GM12878 (cell line): ENCODE measurements at regions not wholly inside any gene's neighbourhood (a gene's known extent, or its start where the extent isn't known, plus 50 kb on each side); places are given as distances from the start of the nearest gene placed in this dataset.

Experiments
- CBX3 ChIP-seq: fragments of 200-600 bp; sonication (generic); IDR thresholded peaks from 2 replicates; pipeline ENCODE4 v1.6.1; 2016; ENCODE audit warnings: low read depth, borderline replicate concordance
- CREB1 ChIP-seq: IDR thresholded peaks from 2 replicates; pipeline ENCODE4 v1.6.1; 2012; ENCODE audit warnings: low read depth, mild to moderate bottlenecking, inconsistent platforms
- E2F4 ChIP-seq: IDR thresholded peaks from 2 replicates; pipeline ENCODE4 v1.6.1; 2012; ENCODE audit warnings: low read depth, low read length, improper control_type of control experiment
- E4F1 ChIP-seq: fragments of 450-650 bp; IDR thresholded peaks from 2 replicates; pipeline ENCODE4 v1.6.1; 2018; ENCODE audit warnings: borderline replicate concordance, mild to moderate bottlenecking; ENCODE audit not compliant: partially characterized antibody
- EED ChIP-seq: sonication (generic); IDR thresholded peaks from 2 replicates; pipeline ENCODE4 v1.6.1; 2016; ENCODE audit warnings: antibody characterized with exemption, low read depth
- MLLT1 ChIP-seq: fragments of 450-650 bp; IDR thresholded peaks from 2 replicates; pipeline ENCODE4 v1.6.1; 2016; ENCODE audit warnings: mild to moderate bottlenecking
- PRDM15 ChIP-seq: fragments of 450-650 bp; formaldehyde crosslinking; IDR thresholded peaks from 2 replicates; pipeline ENCODE4 v1.4.0; 2020; ENCODE audit warnings: mild to moderate bottlenecking, moderate library complexity
- RELA ChIP-seq: fragments of 450-650 bp; IDR thresholded peaks from 2 replicates; pipeline ENCODE4 v1.8.0; 2014; ENCODE audit warnings: borderline replicate concordance; ENCODE audit not compliant: partially characterized antibody
- RUNX3 ChIP-seq: IDR thresholded peaks from 2 replicates; pipeline ENCODE4 v1.6.1; 2012; ENCODE audit warnings: low read length, inconsistent platforms

GRCh38 chr6:154606860-154607259, 96.4 kb upstream of the CNKSR3 start (continued):
- TF ChIP-seq E4F1 (no peak), EED (peak; percentile 4; the same call in 1 of the 2 replicates), PRDM15 (CRISPR knock-in tag) (no peak), CBX3 (no peak), CREB1 (no peak), E2F4 (0 out of 2 replicates have a peak, but pooled peaks have one; percentile 5), RELA (no peak), MLLT1 (no peak), RUNX3 (no peak)
